ENCODE measurements at regions not wholly inside any gene's neighbourhood (a gene's known extent, or its start where the extent isn't known, plus 50 kb on each side); places are given as distances from the start of the nearest gene placed in this dataset.

DNA sequence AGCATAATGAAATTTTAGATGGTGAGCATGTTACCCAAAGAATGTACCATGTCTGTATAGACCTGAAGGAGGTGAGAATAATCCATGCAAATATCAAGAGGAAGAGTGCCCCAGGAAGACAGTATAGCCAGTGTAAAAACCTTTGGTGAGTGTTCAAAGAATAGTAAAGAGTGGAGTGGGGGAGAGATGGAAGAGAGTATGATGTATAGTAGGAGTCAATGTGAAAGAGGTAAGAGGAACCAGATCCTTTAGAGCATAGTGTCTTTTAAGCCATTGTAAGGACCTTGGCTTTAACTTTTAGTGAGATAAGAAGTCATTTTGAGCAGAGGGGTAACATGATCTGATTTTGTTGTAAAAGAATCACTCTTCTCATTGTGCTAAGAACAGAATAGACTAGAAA lies 1052.3 kb upstream of the ZEB2 start:
- H3K27ac ChIP-seq (ENCODE audit: low read depth, low read length) = no peak overlapping the region
- TF ChIP-seq TCF7L2 (IDR thresholded peaks at IDR 0.05; ENCODE audit: borderline replicate concordance, extremely low read depth, insufficient read depth, insufficient read length) (no peak), SRF (IDR thresholded peaks at IDR 0.05; ENCODE audit: low read depth) (no peak), YY1 (IDR thresholded peaks at IDR 0.05; ENCODE audit: extremely low read depth, insufficient replicate concordance, low read depth, low read length) (no peak), CEBPB (IDR thresholded peaks at IDR 0.05; ENCODE audit: low read depth) (no peak), EZH2phosphoT487 (IDR thresholded peaks at IDR 0.05; ENCODE audit: borderline replicate concordance) (no peak), CTCF (IDR thresholded peaks at IDR 0.05 in 2 of 3, conservative IDR thresholded peaks at IDR 0.05 in 1 of 3; ENCODE audit: borderline replicate concordance in 1 of 3, insufficient read depth in 1 of 3, low read depth in 2 of 3, low read length in 2 of 3) (no peak), POLR2AphosphoS5 (IDR thresholded peaks at IDR 0.05; ENCODE audit: low read depth, low read length) (no peak), FOSL1 (IDR thresholded peaks at IDR 0.05; ENCODE audit: low read depth) (no peak), CBX3 (IDR thresholded peaks at IDR 0.05; ENCODE audit: low read depth) (no peak), POLR2A (IDR thresholded peaks at IDR 0.05; ENCODE audit: borderline replicate concordance, extremely low read depth, insufficient read depth, insufficient read length) (no peak), RAD21 (IDR thresholded peaks at IDR 0.05; ENCODE audit: low read depth) (no peak), SIN3A (IDR thresholded peaks at IDR 0.05; ENCODE audit: low read depth) (no peak), REST (IDR thresholded peaks at IDR 0.05; ENCODE audit: low read depth) (no peak)
- TF ChIP-seq, protein P1, sequence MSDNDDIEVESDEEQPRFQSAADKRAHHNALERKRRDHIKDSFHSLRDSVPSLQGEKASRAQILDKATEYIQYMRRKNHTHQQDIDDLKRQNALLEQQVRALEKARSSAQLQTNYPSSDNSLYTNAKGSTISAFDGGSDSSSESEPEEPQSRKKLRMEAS (IDR thresholded peaks at IDR 0.05) = no peak
- TF ChIP-seq, protein P2, sequence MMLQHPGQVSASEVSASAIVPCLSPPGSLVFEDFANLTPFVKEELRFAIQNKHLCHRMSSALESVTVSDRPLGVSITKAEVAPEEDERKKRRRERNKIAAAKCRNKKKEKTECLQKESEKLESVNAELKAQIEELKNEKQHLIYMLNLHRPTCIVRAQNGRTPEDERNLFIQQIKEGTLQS (IDR thresholded peaks at IDR 0.05) = no peak
- ChIA-PET RAD21 (ENCODE audit: low non-redundant PET in 1 of 2, low total read pairs in 2 of 2, uncharacterized antibody in 2 of 2, unreplicated experiment in 2 of 2) (no interaction called here), POLR2A (no interaction called here), CTCF (no interaction called here)
- DNase-seq (ENCODE audit: low read depth, low spot score) (no peak), ATAC-seq (no peak)
- no peak overlapping the region for H2AFZ ChIP-seq (ENCODE audit: low read depth, low read length, poor library complexity, severe bottlenecking)
- H3K9ac ChIP-seq (ENCODE audit: low read length) = no peak overlapping the region
- no peak overlapping the region for H3K4me2 ChIP-seq (ENCODE audit: low read length)
- no peaks in the 10 kb centered on the region for H3K9me2 ChIP-seq (ENCODE audit: insufficient read depth)
- no peaks in the 10 kb centered on the region for H3K4me1 ChIP-seq (ENCODE audit: control insufficient read depth in 1 of 2, insufficient read depth in 2 of 2, low read length in 2 of 2)
- no peaks in the 10 kb centered on the region for H3K79me2 ChIP-seq (ENCODE audit: insufficient read depth, low read length)
- BruUV-seq (replicated peaks) = no TSS peak
- H3K36me3 ChIP-seq (ENCODE audit: control insufficient read depth in 1 of 2, insufficient read depth in 2 of 2, low read length in 2 of 2) = no peaks in the 10 kb centered on the region
- H3K9me3 ChIP-seq (ENCODE audit: control insufficient read depth in 1 of 2, insufficient read depth in 1 of 2, low read depth in 1 of 2, low read length in 2 of 2) = no peaks in the 10 kb centered on the region
- H3K27me3 ChIP-seq (ENCODE audit: insufficient read depth, low read length) = no peaks in the 10 kb centered on the region
- intact Hi-C loops (cut with micrococcal nuclease) = no loop called here
- no peaks in the 10 kb centered on the region for H4K20me1 ChIP-seq (ENCODE audit: insufficient read depth)
- H3K4me3 ChIP-seq (replicated peaks in 1 of 2; ENCODE audit: low read depth in 1 of 2, low read length in 2 of 2) = no peak overlapping the region
